ENCODE measurements at regions not wholly inside any gene's neighbourhood (a gene's known extent, or its start where the extent isn't known, plus 50 kb on each side); places are given as distances from the start of the nearest gene placed in this dataset.
"Not testable (repeated sequence)": the region's sequence is repeated elsewhere in the genome, so short reads cannot be mapped to it uniquely, and the experiment has no call there.

GRCh38 chr18:79599441-79599931, 80.1 kb upstream of the CTDP1 start:
- 60% methylated on average over 19 of the region's 19 CpGs for WGBS
- DNase-seq (ENCODE audit: extremely low spot score) = no peak
- Histone ChIP-seq H3K4me1 (ENCODE audit: insufficient read depth) (no peaks in the 10 kb centered on the region), H3K36me3 (ENCODE audit: insufficient read depth) (no peaks in the 10 kb centered on the region), H3K4me3 (ENCODE audit: low read depth, low read length) (no peak overlapping the region), H3K27ac (ENCODE audit: low read depth) (no peak overlapping the region)

GRCh38 chr18:79600141-79600540, 79.5 kb upstream of the CTDP1 start:
- Histone ChIP-seq H3K4me1 (ENCODE audit: insufficient read depth) (no peaks in the 10 kb centered on the region), H3K36me3 (ENCODE audit: insufficient read depth) (no peaks in the 10 kb centered on the region), H3K27ac (ENCODE audit: low read depth) (no peak overlapping the region), H3K4me3 (ENCODE audit: low read depth, low read length) (no peak overlapping the region)
- no peak for DNase-seq (ENCODE audit: extremely low spot score)
- WGBS = 86% methylated on average over 6 of the region's 6 CpGs

- 81% methylated on average over 2 of the region's 2 CpGs for WGBS
- Histone ChIP-seq H3K36me3 (ENCODE audit: insufficient read depth) (no peaks in the 10 kb centered on the region), H3K4me1 (ENCODE audit: insufficient read depth) (no peaks in the 10 kb centered on the region), H3K4me3 (ENCODE audit: low read depth, low read length) (no peak overlapping the region), H3K27ac (ENCODE audit: low read depth) (no peak overlapping the region)
- no peak for DNase-seq (ENCODE audit: extremely low spot score)
These were observed 79.0 kb upstream of the CTDP1 start for GRCh38 chr18:79600596-79600995.

- DNase-seq (ENCODE audit: extremely low spot score) = no peak
- H3K4me1 ChIP-seq (ENCODE audit: insufficient read depth) = no peaks in the 10 kb centered on the region
- H3K27ac ChIP-seq (ENCODE audit: low read depth) = no peak overlapping the region
- WGBS = 65% methylated on average over 8 of the region's 8 CpGs
- no peak overlapping the region for H3K4me3 ChIP-seq (ENCODE audit: low read depth, low read length)
- no peaks in the 10 kb centered on the region for H3K36me3 ChIP-seq (ENCODE audit: insufficient read depth)
These were observed 78.4 kb upstream of the CTDP1 start for GRCh38 chr18:79601234-79601633.

GRCh38 chr18:79603321-79604204, 76.0 kb upstream of the CTDP1 start:
- Histone ChIP-seq H3K36me3 (ENCODE audit: insufficient read depth) (no peaks in the 10 kb centered on the region), H3K4me1 (ENCODE audit: insufficient read depth) (no peaks in the 10 kb centered on the region), H3K27ac (ENCODE audit: low read depth) (no peak overlapping the region), H3K4me3 (ENCODE audit: low read depth, low read length) (no peak overlapping the region)
- 94% methylated on average over 37 of the region's 37 CpGs for WGBS
- DNase-seq (ENCODE audit: extremely low spot score) = no peak

- no peak for DNase-seq (ENCODE audit: extremely low spot score)
- no peak overlapping the region for H3K4me3 ChIP-seq (ENCODE audit: low read depth, low read length)
- no peaks in the 10 kb centered on the region for H3K36me3 ChIP-seq (ENCODE audit: insufficient read depth)
- WGBS = 94% methylated on average over 20 of the region's 20 CpGs
- no peaks in the 10 kb centered on the region for H3K4me1 ChIP-seq (ENCODE audit: insufficient read depth)
- H3K27ac ChIP-seq (ENCODE audit: low read depth) = no peak overlapping the region
These were observed 75.2 kb upstream of the CTDP1 start for GRCh38 chr18:79604205-79604912.

GRCh38 chr18:79604913-79605880, 74.4 kb upstream of the CTDP1 start:
- DNase-seq (ENCODE audit: extremely low spot score) = peak; percentile 31
- Histone ChIP-seq H3K27ac (ENCODE audit: low read depth) (no peak overlapping the region), H3K36me3 (ENCODE audit: insufficient read depth) (no peaks in the 10 kb centered on the region), H3K4me1 (ENCODE audit: insufficient read depth) (no peaks in the 10 kb centered on the region), H3K4me3 (ENCODE audit: low read depth, low read length) (no peak overlapping the region)
- WGBS = 78% methylated on average over 36 of the region's 36 CpGs

- not testable (repeated sequence) for DNase-seq (ENCODE audit: extremely low spot score); H3K27ac ChIP-seq (ENCODE audit: low read depth); H3K4me3 ChIP-seq (ENCODE audit: low read depth, low read length); H3K36me3 ChIP-seq (ENCODE audit: insufficient read depth); H3K4me1 ChIP-seq (ENCODE audit: insufficient read depth)
- 90% methylated on average over 13 of the region's 13 CpGs for WGBS
These were observed 73.5 kb upstream of the CTDP1 start for GRCh38 chr18:79606071-79606470.

- DNase-seq (ENCODE audit: extremely low spot score) = no peak
- H3K27ac ChIP-seq (ENCODE audit: low read depth) = no peak overlapping the region
- 88% methylated on average over 31 of the region's 31 CpGs for WGBS
- no peaks in the 10 kb centered on the region for H3K4me1 ChIP-seq (ENCODE audit: insufficient read depth)
- H3K4me3 ChIP-seq (ENCODE audit: low read depth, low read length) = no peak overlapping the region
- H3K36me3 ChIP-seq (ENCODE audit: insufficient read depth) = no peaks in the 10 kb centered on the region
These were observed 72.8 kb upstream of the CTDP1 start for GRCh38 chr18:79606621-79607331.

- DNase-seq (ENCODE audit: extremely low spot score) = no peak
- Histone ChIP-seq H3K36me3 (ENCODE audit: insufficient read depth) (no peaks in the 10 kb centered on the region), H3K27ac (ENCODE audit: low read depth) (no peak overlapping the region), H3K4me1 (ENCODE audit: insufficient read depth) (no peaks in the 10 kb centered on the region), H3K4me3 (ENCODE audit: low read depth, low read length) (no peak overlapping the region)
- 92% methylated on average over 25 of the region's 25 CpGs for WGBS
These were observed 72.1 kb upstream of the CTDP1 start for GRCh38 chr18:79607361-79607952.

- H3K27ac ChIP-seq (ENCODE audit: low read depth) = no peak overlapping the region
- WGBS = 92% methylated on average over 9 of the region's 9 CpGs
- H3K4me3 ChIP-seq (ENCODE audit: low read depth, low read length) = no peak overlapping the region
- H3K36me3 ChIP-seq (ENCODE audit: insufficient read depth) = no peaks in the 10 kb centered on the region
- no peaks in the 10 kb centered on the region for H3K4me1 ChIP-seq (ENCODE audit: insufficient read depth)
- no peak for DNase-seq (ENCODE audit: extremely low spot score)
These were observed 71.5 kb upstream of the CTDP1 start for GRCh38 chr18:79608069-79608468.

GRCh38 chr18:79608535-79608934, 71.1 kb upstream of the CTDP1 start:
- Histone ChIP-seq H3K36me3 (ENCODE audit: insufficient read depth) (no peaks in the 10 kb centered on the region), H3K4me1 (ENCODE audit: insufficient read depth) (no peaks in the 10 kb centered on the region), H3K27ac (ENCODE audit: low read depth) (no peak overlapping the region), H3K4me3 (ENCODE audit: low read depth, low read length) (no peak overlapping the region)
- 85% methylated on average over 18 of the region's 18 CpGs for WGBS
- no peak for DNase-seq (ENCODE audit: extremely low spot score)

Data from urinary bladder (tissue), 3 donors.